IMR-90 (cell line): ENCODE measurements at regions not wholly inside any gene's neighbourhood (a gene's known extent, or its start where the extent isn't known, plus 50 kb on each side); places are given as distances from the start of the nearest gene placed in this dataset.

Experiments used
- CEBPB ChIP-seq: IDR thresholded peaks from 2 replicates; pipeline ENCODE4 v1.6.1; 2012; ENCODE audit warnings: low read depth, low read length, improper control_type of control experiment
- MAZ ChIP-seq: IDR thresholded peaks from 2 replicates; pipeline ENCODE4 v1.6.1; 2012; ENCODE audit warnings: low read depth, mild to moderate bottlenecking, low read length, improper control_type of control experiment, moderate library complexity, borderline replicate concordance
- MXI1 ChIP-seq: IDR thresholded peaks from 2 replicates; pipeline ENCODE4 v1.6.1; 2012; ENCODE audit warnings: low read depth, mild to moderate bottlenecking, low read length, moderate library complexity, borderline replicate concordance
- POLR2A ChIP-seq: IDR thresholded peaks from 2 replicates; pipeline ENCODE4 v1.6.1; 2012; ENCODE audit warnings: mild to moderate bottlenecking, low read depth, low read length
- RAD21 ChIP-seq: IDR thresholded peaks from 2 replicates; pipeline ENCODE4 v1.6.1; 2012; ENCODE audit warnings: low read length, improper control_type of control experiment
- RCOR1 ChIP-seq: IDR thresholded peaks from 2 replicates; pipeline ENCODE4 v1.6.1; 2012; ENCODE audit warnings: mild to moderate bottlenecking, low read length, improper control_type of control experiment; ENCODE audit not compliant: insufficient replicate concordance
- USF2 ChIP-seq: fragments of 150-350 bp; IDR thresholded peaks from 2 replicates; pipeline ENCODE4 v1.6.1; 2017; ENCODE audit warnings: mild to moderate bottlenecking, antibody characterized with exemption, low read length, low read depth
- TF ChIP-seq, protein P1 (sequence below): conservative IDR thresholded peaks from 2 replicates; pipeline ENCODE4 v1.5.1; 2012; ENCODE audit warnings: mild to moderate bottlenecking, low read depth, low read length, improper control_type of control experiment

- TF ChIP-seq, protein P1, sequence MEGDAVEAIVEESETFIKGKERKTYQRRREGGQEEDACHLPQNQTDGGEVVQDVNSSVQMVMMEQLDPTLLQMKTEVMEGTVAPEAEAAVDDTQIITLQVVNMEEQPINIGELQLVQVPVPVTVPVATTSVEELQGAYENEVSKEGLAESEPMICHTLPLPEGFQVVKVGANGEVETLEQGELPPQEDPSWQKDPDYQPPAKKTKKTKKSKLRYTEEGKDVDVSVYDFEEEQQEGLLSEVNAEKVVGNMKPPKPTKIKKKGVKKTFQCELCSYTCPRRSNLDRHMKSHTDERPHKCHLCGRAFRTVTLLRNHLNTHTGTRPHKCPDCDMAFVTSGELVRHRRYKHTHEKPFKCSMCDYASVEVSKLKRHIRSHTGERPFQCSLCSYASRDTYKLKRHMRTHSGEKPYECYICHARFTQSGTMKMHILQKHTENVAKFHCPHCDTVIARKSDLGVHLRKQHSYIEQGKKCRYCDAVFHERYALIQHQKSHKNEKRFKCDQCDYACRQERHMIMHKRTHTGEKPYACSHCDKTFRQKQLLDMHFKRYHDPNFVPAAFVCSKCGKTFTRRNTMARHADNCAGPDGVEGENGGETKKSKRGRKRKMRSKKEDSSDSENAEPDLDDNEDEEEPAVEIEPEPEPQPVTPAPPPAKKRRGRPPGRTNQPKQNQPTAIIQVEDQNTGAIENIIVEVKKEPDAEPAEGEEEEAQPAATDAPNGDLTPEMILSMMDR = no peak
- TF ChIP-seq MXI1 (no peak), USF2 (no peak), RAD21 (no peak), POLR2A (no peak), RCOR1 (no peak), CEBPB (no peak), MAZ (no peak)
These were observed 80.7 kb upstream of the TNRC6C start for GRCh38 chr17:77877646-77878355.
